HG03558 (cell line): ENCODE measurements at regions not wholly inside any gene's neighbourhood (a gene's known extent, or its start where the extent isn't known, plus 50 kb on each side); places are given as distances from the start of the nearest gene placed in this dataset.

Source experiments
- ATAC-seq: cut with Tn5 transposase; IDR thresholded peaks from one replicate; pipeline ENCODE4 v1.9.1; 2021; ENCODE audit warnings: moderate number of reproducible peaks; ENCODE audit not compliant: unreplicated experiment; ENCODE audit errors: extremely low read depth

GRCh38 chr1:90104941-90105538, 110.1 kb downstream of the ZNF326 start:
- ATAC-seq, result no peak

- no peak for ATAC-seq
Observed at GRCh38 chr1:90100566-90100965, 105.7 kb downstream of the ZNF326 start.

- ATAC-seq, result no peak
Observed at GRCh38 chr1:90092441-90092840, 97.5 kb downstream of the ZNF326 start.
